Esophagus muscularis mucosa (tissue), 4 donors: ENCODE measurements at regions not wholly inside any gene's neighbourhood (a gene's known extent, or its start where the extent isn't known, plus 50 kb on each side); places are given as distances from the start of the nearest gene placed in this dataset.

Source experiments
- EP300 ChIP-seq: sonication (generic); formaldehyde crosslinking; IDR thresholded peaks from one replicate; pipeline ENCODE4 v1.6.1; 2017; ENCODE audit warnings: antibody characterized with exemption
- POLR2AphosphoS5 ChIP-seq, 2 donors: sonication (generic); formaldehyde crosslinking; IDR thresholded peaks; one replicate each; pipeline ENCODE4 v1.6.1; 2017; ENCODE audit warnings: antibody characterized with exemption in 2 of 2
- TF ChIP-seq, protein P1 (sequence below), 3 experiments: fragments of 200-600 bp in 2 of 3; fragments of 450-650 bp in 1 of 3; sonication (generic) in 2 of 3; IDR thresholded peaks; one replicate each; pipeline ENCODE4 v1.5.1; 2017 to 2019; ENCODE audit warnings: antibody characterized with exemption in 3 of 3, mild to moderate bottlenecking in 2 of 3, moderate library complexity in 1 of 3

DNA sequence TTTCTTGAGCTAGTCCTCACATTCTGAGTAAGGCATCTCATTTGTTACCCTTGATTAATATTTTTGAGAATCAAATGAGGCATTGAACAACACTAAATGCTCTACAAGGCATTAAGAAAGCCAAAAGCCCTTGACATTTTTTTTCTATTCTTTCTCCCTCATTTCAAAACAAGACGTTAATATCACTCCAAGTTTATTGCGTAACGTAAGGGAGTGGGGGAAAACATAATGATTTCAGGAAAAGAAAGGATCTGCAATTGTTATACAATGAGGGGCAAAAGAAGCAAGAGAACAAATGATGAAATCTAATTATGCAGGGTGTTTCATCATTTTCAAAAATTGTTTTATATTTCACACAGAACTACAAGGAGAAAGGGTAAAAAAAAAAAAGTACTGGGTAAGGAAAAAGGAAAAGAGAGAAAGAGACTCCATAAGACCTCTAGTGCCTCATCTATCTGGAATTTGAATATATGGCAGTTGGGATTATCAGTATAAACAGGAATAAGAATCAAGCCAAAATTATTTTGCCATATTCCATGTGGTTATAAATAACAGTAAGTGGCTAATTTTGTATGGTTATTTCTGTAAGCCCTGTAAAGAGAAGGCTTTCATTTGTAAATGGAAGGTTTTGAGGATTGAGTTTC lies 163.0 kb downstream of the ABCA8 start:
- TF ChIP-seq, protein P1, sequence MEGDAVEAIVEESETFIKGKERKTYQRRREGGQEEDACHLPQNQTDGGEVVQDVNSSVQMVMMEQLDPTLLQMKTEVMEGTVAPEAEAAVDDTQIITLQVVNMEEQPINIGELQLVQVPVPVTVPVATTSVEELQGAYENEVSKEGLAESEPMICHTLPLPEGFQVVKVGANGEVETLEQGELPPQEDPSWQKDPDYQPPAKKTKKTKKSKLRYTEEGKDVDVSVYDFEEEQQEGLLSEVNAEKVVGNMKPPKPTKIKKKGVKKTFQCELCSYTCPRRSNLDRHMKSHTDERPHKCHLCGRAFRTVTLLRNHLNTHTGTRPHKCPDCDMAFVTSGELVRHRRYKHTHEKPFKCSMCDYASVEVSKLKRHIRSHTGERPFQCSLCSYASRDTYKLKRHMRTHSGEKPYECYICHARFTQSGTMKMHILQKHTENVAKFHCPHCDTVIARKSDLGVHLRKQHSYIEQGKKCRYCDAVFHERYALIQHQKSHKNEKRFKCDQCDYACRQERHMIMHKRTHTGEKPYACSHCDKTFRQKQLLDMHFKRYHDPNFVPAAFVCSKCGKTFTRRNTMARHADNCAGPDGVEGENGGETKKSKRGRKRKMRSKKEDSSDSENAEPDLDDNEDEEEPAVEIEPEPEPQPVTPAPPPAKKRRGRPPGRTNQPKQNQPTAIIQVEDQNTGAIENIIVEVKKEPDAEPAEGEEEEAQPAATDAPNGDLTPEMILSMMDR (IDR thresholded peaks at IDR 0.05), result no peak
- TF ChIP-seq POLR2AphosphoS5 (IDR thresholded peaks at IDR 0.05) (peak in 1 of 2 donors; percentile 27), EP300 (no peak)
